Naive thymus-derived CD4-positive, alpha-beta T cell (primary cell): ENCODE measurements at regions not wholly inside any gene's neighbourhood (a gene's known extent, or its start where the extent isn't known, plus 50 kb on each side); places are given as distances from the start of the nearest gene placed in this dataset.
A peak's percentile ranks its signal among the peaks of the same experiment; 100 is the strongest.

Source experiments
- ATAC-seq: fragments of 150-1000 bp; cut with Tn5 transposase; 2 replicates; pipeline ENCODE4 v1.10.0; 2021; ENCODE audit warnings: mild to moderate bottlenecking, moderate library complexity
- CTCF ChIA-PET: fragments of 350-600 bp; sonication (Branson Sonifier 250); formaldehyde crosslinking; loops from one replicate; lab custom pipeline; 2021; ENCODE audit warnings: antibody characterized with exemption; lab: Charles Lee
- POLR2A ChIA-PET: fragments of 350-600 bp; sonication (Branson Sonifier 250); formaldehyde crosslinking; loops from one replicate; lab custom pipeline; 2021; ENCODE audit warnings: antibody characterized with exemption, inconsistent platforms; lab: Charles Lee
- DNase-seq, 9 donors: peaks; one replicate each; pipeline versions ENCODE4 v3.0.0 to v3.0.0-alpha.2; 2020 to 2022; ENCODE audit warnings: mixed read lengths in 1 of 9
- H3K27ac ChIP-seq: one replicate; pipeline ENCODE4 v1.7.0; 2013; ENCODE audit warnings: mild to moderate bottlenecking, low read depth, low read length, moderate library complexity
- H3K27me3 ChIP-seq, 2 donors: one replicate each; pipeline ENCODE4 v1.7.0; 2013; ENCODE audit warnings: low read length in 2 of 2, mild to moderate bottlenecking in 2 of 2, moderate library complexity in 2 of 2; ENCODE audit not compliant: control insufficient read depth in 2 of 2, insufficient read depth in 2 of 2
- H3K36me3 ChIP-seq, 3 experiments: 1 replicate in 2 of 3; 2 replicates in 1 of 3; pipeline ENCODE4 v1.7.0; 2013; ENCODE audit warnings: low read length in 3 of 3, mild to moderate bottlenecking in 3 of 3, moderate library complexity in 1 of 3; ENCODE audit not compliant: insufficient read depth in 3 of 3, control insufficient read depth in 2 of 3
- H3K4me1 ChIP-seq, 2 donors: one replicate each; pipeline ENCODE4 v1.7.0; 2013; ENCODE audit warnings: low read length in 2 of 2, mild to moderate bottlenecking in 2 of 2, moderate library complexity in 1 of 2; ENCODE audit not compliant: control insufficient read depth in 2 of 2, insufficient read depth in 2 of 2
- H3K4me3 ChIP-seq: 2 replicates; pipeline ENCODE4 v1.7.0; 2013; ENCODE audit warnings: mild to moderate bottlenecking, low read length
- H3K9me3 ChIP-seq, 3 experiments: 1 replicate in 2 of 3; 2 replicates in 1 of 3; pipeline ENCODE4 v1.7.0; 2013; ENCODE audit warnings: low read length in 3 of 3; ENCODE audit not compliant: control insufficient read depth in 2 of 3
- H3K27ac Mint-ChIP-seq, 9 donors: one replicate each; pipeline ENCODE4 v1.8.0; 2020 to 2022; ENCODE audit warnings: mixed read lengths in 9 of 9, mild to moderate bottlenecking in 8 of 9, moderate library complexity in 5 of 9, inconsistent platforms in 2 of 9
- H3K27me3 Mint-ChIP-seq, 5 donors: one replicate each; pipeline ENCODE4 v1.8.0; 2021 to 2022; ENCODE audit warnings: mixed read lengths in 5 of 5, mild to moderate bottlenecking in 1 of 5
- H3K36me3 Mint-ChIP-seq, 5 donors: one replicate each; pipeline ENCODE4 v1.8.0; 2020 to 2022; ENCODE audit warnings: mixed read lengths in 5 of 5, mild to moderate bottlenecking in 3 of 5, inconsistent platforms in 1 of 5
- H3K4me1 Mint-ChIP-seq, 7 donors: one replicate each; pipeline ENCODE4 v1.8.0; 2020 to 2022; ENCODE audit warnings: mixed read lengths in 7 of 7, mild to moderate bottlenecking in 3 of 7, inconsistent platforms in 1 of 7
- H3K4me3 Mint-ChIP-seq, 10 donors: one replicate each; pipeline ENCODE4 v1.8.0; 2020 to 2022; ENCODE audit warnings: mild to moderate bottlenecking in 10 of 10, mixed read lengths in 10 of 10, moderate library complexity in 6 of 10, inconsistent platforms in 2 of 10
- H3K9me3 Mint-ChIP-seq, 11 donors: one replicate each; pipeline ENCODE4 v1.8.0; 2020 to 2022; ENCODE audit warnings: mixed read lengths in 11 of 11, mild to moderate bottlenecking in 4 of 11, inconsistent platforms in 1 of 11, moderate library complexity in 1 of 11
- intact Hi-C, 2 donors: fragments of 100-400 bp; cut with micrococcal nuclease; formaldehyde crosslinking; loops; one replicate each; pipeline ENCODE4 v1.15.1; 2023

DNA sequence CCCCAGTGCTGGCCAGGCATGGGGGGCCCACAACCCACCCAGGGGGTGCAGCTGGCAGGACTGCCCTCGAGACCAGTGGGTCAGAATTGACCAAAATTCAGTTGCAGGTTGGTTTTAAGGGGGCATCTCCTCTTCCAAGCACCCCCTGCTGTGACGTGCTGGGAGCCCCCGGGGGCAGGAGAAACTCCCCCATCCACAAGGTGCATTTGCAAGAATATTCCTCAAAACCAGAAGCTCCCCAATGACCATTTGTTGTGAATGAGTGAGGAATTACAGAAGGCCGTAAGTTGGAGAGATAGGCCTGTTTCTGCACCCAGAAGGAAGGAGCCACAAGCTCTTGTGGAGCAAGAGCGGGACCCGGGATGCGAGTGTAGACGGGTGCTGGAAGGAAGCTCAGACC, 414.5 kb downstream of the BRD1 start:
- H3K4me1 ChIP-seq: no peaks in the 10 kb centered on the region
- ChIA-PET POLR2A (no interaction called here), CTCF (no interaction called here)
- peaks cover 0 to 15% (median 7%) of the 10 kb centered on the region in 11 donors for H3K9me3 Mint-ChIP-seq
- H3K36me3 ChIP-seq: no peaks in the 10 kb centered on the region
- H3K4me3 ChIP-seq: no peak overlapping the region
- no peak overlapping the region for H3K27ac Mint-ChIP-seq
- ATAC-seq: no peak
- H3K27me3 ChIP-seq: no peaks in the 10 kb centered on the region
- intact Hi-C loops: no loop called here
- no peaks in the 10 kb centered on the region for H3K9me3 ChIP-seq
- H3K36me3 Mint-ChIP-seq: peaks cover 0 to 5% (median 0%) of the 10 kb centered on the region in 5 donors
- H3K27ac ChIP-seq: no peak overlapping the region
- peaks cover 0 to 1% (median 0%) of the 10 kb centered on the region in 7 donors for H3K4me1 Mint-ChIP-seq
- no peak for DNase-seq
- H3K4me3 Mint-ChIP-seq: no peak overlapping the region
- peaks cover 0 to 38% (median 7%) of the 10 kb centered on the region in 5 donors for H3K27me3 Mint-ChIP-seq

DNA sequence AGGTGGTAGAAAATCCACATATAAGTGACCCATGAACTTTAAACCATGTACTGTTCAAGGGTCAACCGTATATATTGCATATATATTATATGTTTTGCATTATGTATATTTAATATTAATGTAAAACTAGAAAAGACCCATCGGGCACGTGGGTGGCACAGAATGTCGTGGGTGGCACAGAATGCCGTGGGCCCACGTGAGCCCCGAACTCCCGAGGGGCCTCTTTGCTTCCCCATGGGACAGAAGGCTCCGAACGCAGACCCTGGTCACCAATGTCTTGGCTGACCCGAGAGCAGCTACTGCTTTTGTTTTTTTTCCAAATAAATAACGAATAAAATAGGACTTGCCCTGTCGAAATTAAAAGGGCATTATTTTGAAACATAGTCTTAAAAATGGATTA, 415.4 kb downstream of the BRD1 start:
- no peaks in the 10 kb centered on the region for H3K4me1 Mint-ChIP-seq

GRCh38 chr22:49411236-49411635, 416.4 kb downstream of the BRD1 start:
- H3K9me3 ChIP-seq: no peaks in the 10 kb centered on the region
- peaks cover 0 to 16% (median 7%) of the 10 kb centered on the region in 11 donors for H3K9me3 Mint-ChIP-seq
- H3K36me3 Mint-ChIP-seq: peaks cover 0 to 5% (median 0%) of the 10 kb centered on the region in 5 donors
- CTCF ChIA-PET: no interaction called here
- peak overlapping the region in 1 of 10 donors; percentile 52 for H3K4me3 Mint-ChIP-seq
- peaks cover 0 to 34% (median 16%) of the 10 kb centered on the region in 5 donors for H3K27me3 Mint-ChIP-seq
- H3K4me1 Mint-ChIP-seq: no peaks in the 10 kb centered on the region
- no peaks in the 10 kb centered on the region for H3K27me3 ChIP-seq
- no peak overlapping the region for H3K27ac ChIP-seq
- intact Hi-C loops: no loop called here
- ATAC-seq: no peak
- H3K27ac Mint-ChIP-seq: no peak overlapping the region
- H3K4me3 ChIP-seq: no peak overlapping the region
- H3K4me1 ChIP-seq: no peaks in the 10 kb centered on the region
- no peaks in the 10 kb centered on the region for H3K36me3 ChIP-seq
- no peak for DNase-seq
- POLR2A ChIA-PET: no interaction called here

More for the DNA sequence above, 415.4 kb downstream of the BRD1 start:
- ATAC-seq (no peak), DNase-seq (no peak)
- Histone ChIP-seq H3K36me3 (no peaks in the 10 kb centered on the region), H3K4me1 (no peaks in the 10 kb centered on the region), H3K27ac (no peak overlapping the region), H3K4me3 (no peak overlapping the region), H3K27me3 (no peaks in the 10 kb centered on the region), H3K9me3 (no peaks in the 10 kb centered on the region)
- ChIA-PET CTCF (no interaction called here), POLR2A (no interaction called here)
- Mint-ChIP-seq H3K27ac (no peak overlapping the region), H3K9me3 (peaks cover 0 to 16% (median 7%) of the 10 kb centered on the region in 11 donors), H3K27me3 (peaks cover 0 to 31% (median 11%) of the 10 kb centered on the region in 5 donors), H3K36me3 (peaks cover 0 to 5% (median 0%) of the 10 kb centered on the region in 5 donors), H3K4me3 (no peak overlapping the region)
- intact Hi-C loops: no loop called here

DNA sequence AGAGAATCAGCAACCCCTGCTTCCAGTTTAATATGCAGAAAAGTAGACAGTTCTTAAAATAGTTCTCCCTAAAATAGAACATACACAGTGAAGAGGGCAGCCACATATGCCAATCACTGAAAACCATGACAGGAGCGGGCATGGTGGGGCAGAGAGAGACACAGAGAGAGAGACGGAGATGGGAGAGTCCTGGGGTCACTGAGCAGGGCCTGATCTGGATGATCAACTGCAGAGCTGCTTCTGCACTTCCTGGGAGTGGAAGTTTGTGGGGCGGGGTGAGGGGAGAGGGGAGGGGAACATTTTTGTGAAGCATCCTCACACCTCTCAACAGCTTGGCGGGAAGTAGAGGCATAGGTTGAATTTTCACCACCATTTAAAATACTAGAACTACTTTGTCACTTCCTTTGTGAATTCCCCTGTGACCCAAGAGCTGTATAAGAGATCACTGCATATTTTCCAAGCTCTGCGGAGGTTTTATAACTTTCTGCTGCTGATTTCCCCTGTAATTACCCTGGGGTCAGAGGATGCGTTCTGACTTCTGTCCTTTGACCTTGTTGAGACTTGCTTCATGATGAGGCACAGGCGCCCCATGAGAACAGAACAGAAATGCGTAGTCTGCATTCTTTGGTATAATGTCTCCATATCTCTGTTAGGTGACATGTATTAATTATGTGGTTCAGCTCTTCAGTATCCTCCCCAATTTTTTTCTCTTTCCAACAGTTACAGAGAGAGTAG, 419.4 kb downstream of the BRD1 start:
- ChIA-PET CTCF (no interaction called here), POLR2A (no interaction called here)
- Histone ChIP-seq H3K27ac (no peak overlapping the region), H3K9me3 (no peaks in the 10 kb centered on the region), H3K4me1 (no peaks in the 10 kb centered on the region), H3K36me3 (no peaks in the 10 kb centered on the region), H3K4me3 (no peak overlapping the region), H3K27me3 (no peaks in the 10 kb centered on the region)
- DNase-seq (no peak), ATAC-seq (no peak)
- peaks cover 0 to 16% (median 7%) of the 10 kb centered on the region in 11 donors for H3K9me3 Mint-ChIP-seq
- peaks cover 0 to 2% (median 0%) of the 10 kb centered on the region in 7 donors for H3K4me1 Mint-ChIP-seq
- no peak overlapping the region for H3K4me3 Mint-ChIP-seq
- H3K27me3 Mint-ChIP-seq: peaks cover 0 to 32% (median 18%) of the 10 kb centered on the region in 5 donors
- intact Hi-C loops: no loop called here
- H3K36me3 Mint-ChIP-seq: peaks cover 0 to 5% (median 0%) of the 10 kb centered on the region in 5 donors
- no peak overlapping the region for H3K27ac Mint-ChIP-seq

DNA sequence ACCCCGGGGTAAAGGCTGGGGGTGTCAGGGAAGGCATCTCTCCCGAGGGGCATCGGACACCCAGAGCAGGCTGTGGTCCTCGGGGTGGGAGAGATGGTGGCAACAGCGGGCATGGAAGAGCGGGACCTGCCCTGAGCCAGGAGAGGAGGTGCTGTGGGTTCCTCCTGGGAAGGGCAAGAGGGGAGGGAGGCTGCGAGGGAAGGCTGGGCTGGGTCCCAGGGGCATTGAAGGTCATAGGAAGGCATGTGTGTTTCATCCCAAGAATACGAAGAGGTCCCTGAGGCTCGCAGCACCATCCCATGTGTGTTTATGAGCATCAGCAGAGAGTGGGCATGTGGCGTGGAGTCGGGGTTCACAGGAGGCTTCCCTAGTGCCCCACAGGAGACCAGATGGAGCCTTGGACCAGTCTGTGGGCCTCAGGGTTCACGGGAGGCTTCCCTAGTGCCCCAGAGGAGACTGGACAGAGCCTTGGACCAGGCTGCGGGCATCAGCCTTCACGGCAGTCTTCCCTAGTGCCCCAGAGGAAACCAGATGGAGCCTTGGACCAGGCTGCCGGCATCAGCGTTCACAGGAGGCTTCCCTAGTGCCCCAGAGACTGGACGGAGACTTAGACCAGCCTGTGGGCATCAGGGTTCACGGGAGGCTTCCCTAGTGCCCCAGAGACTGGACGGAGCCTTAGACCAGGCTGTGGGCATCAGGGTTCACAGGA, 420.6 kb downstream of the BRD1 start:
- intact Hi-C loops: no loop called here
- no peak overlapping the region for H3K4me3 ChIP-seq
- no peak for ATAC-seq
- H3K36me3 ChIP-seq: no peaks in the 10 kb centered on the region
- ChIA-PET POLR2A (no interaction called here), CTCF (no interaction called here)
- no peak overlapping the region for H3K27ac ChIP-seq
- no peak for DNase-seq
- peaks cover 0 to 28% (median 20%) of the 10 kb centered on the region in 5 donors for H3K27me3 Mint-ChIP-seq
- H3K4me1 ChIP-seq: no peaks in the 10 kb centered on the region
- peaks cover 0 to 2% (median 0%) of the 10 kb centered on the region in 7 donors for H3K4me1 Mint-ChIP-seq
- no peak overlapping the region for H3K27ac Mint-ChIP-seq
- no peaks in the 10 kb centered on the region for H3K27me3 ChIP-seq
- peaks cover 0 to 5% (median 0%) of the 10 kb centered on the region in 5 donors for H3K36me3 Mint-ChIP-seq
- no peaks in the 10 kb centered on the region for H3K9me3 ChIP-seq
- peaks cover 0 to 16% (median 7%) of the 10 kb centered on the region in 11 donors for H3K9me3 Mint-ChIP-seq
- no peak overlapping the region for H3K4me3 Mint-ChIP-seq

- Mint-ChIP-seq H3K4me3 (no peak overlapping the region), H3K36me3 (peaks cover 0 to 5% (median 0%) of the 10 kb centered on the region in 5 donors), H3K9me3 (peaks cover 0 to 13% (median 7%) of the 10 kb centered on the region in 11 donors), H3K27ac (peak overlapping the region in 1 of 9 donors; percentile 4), H3K4me1 (peaks cover 0 to 2% (median 0%) of the 10 kb centered on the region in 7 donors), H3K27me3 (peaks cover 0 to 24% (median 20%) of the 10 kb centered on the region in 5 donors)
- DNase-seq (no peak), ATAC-seq (no peak)
- ChIA-PET POLR2A (no interaction called here), CTCF (no interaction called here)
- Histone ChIP-seq H3K27ac (no peak overlapping the region), H3K36me3 (no peaks in the 10 kb centered on the region), H3K4me3 (no peak overlapping the region), H3K27me3 (no peaks in the 10 kb centered on the region), H3K4me1 (no peaks in the 10 kb centered on the region), H3K9me3 (no peaks in the 10 kb centered on the region)
- intact Hi-C loops: no loop called here
Measured at GRCh38 chr22:49406047-49406650, 421.5 kb downstream of the BRD1 start.
